ENCODE measurements at regions not wholly inside any gene's neighbourhood (a gene's known extent, or its start where the extent isn't known, plus 50 kb on each side); places are given as distances from the start of the nearest gene placed in this dataset.
A peak's percentile ranks its signal among the peaks of the same experiment; 100 is the strongest.

DNA sequence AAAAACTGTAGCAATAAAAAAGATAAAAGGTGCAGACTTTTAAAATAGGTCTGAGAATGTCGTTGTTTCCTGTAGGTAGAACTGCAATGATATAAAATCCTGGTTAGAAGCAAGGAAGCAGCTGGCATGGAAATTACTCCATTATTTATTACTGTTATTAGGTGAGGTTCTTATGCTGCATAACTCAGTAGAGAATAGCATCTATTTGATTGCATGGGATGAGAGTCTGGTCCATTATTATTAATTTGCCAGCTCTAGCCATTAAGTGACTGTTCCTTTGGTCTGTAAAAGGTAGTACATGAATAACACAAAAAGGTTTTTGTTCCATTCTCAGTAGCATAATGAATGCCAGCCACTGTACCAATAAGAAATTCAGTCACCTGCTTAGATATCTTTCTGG lies 358.6 kb downstream of the RBM43 start:
- no peak for DNase-seq (ENCODE audit: low spot score)

DNA sequence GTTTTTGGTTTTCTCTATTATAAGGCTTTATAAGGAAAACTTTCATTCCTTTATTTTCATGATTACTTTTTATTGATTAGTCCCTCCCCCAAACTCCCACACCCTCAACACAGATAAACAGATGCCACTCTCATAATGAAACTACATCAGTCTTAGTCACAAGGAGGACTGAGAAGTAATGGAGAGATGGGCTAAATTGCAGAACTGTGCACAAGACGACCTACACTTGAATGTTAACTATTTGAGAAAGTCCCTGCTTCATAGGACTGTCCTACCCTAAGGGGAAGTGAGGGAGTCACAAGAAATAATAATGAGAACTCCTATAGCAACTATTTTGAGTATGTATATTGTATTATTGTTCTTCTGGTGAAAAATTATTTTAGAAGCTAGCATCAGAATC lies 360.8 kb downstream of the RBM43 start:
- DNase-seq (ENCODE audit: low spot score) = no peak

DNA sequence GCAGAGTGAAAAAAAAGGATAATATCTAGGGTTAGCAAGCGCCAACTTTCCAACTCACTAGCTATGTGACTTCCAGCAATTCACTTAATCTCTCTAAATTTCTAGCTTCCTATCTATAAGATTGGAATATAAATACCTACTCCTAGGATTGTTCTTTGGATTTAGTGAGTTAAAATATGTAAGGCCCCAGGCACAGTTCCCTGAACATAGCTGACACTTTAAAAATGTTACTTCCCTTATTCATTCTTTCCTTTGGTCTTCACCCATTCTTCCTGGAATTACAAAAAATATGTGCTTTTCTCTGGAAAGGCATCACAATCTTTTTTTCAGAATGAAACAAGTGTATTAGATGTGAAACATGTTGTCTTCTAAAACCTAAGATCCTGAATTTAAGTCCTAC lies 365.7 kb downstream of the RBM43 start:
- no peak for DNase-seq (ENCODE audit: low spot score)

DNA sequence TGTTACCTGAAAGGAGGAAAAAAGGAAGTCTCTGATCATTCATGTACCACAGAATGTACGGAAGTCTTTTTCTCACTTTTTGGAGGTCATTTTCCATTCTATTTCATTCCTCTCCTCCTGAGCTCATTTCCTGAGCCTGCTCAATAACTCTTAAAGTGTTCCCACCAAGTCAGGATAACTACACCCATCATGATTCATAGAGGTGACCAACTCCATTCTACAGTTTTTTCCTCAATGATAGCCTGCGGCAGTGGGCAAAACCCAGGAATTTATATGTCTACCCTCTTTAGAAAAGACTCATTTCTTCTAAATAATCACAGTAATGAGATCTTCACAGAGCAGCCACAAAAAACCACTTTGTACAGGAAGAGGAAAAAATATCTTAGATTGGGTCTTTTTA lies 372.5 kb downstream of the RBM43 start:
- DNase-seq (ENCODE audit: low spot score) = no peak

DNA sequence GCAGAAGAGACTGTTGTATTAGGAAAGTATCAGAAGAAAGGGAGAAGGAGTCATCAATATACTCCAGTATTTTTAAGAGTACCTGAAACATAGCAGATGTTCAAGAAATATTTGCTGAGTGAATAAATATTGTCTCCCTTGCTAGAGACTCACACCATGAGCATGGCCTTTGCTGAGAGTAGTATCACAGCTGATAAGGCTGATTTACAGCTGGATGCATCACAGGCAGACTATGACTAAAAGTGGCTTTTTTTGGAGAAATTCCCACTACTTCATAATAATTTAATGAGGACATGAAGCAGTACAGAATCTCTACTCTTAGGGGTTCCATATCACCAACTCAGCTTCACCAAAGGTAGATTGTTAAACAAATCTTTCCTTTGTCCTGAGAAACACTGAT lies 373.3 kb downstream of the RBM43 start:
- no peak for DNase-seq (ENCODE audit: low spot score)

DNA sequence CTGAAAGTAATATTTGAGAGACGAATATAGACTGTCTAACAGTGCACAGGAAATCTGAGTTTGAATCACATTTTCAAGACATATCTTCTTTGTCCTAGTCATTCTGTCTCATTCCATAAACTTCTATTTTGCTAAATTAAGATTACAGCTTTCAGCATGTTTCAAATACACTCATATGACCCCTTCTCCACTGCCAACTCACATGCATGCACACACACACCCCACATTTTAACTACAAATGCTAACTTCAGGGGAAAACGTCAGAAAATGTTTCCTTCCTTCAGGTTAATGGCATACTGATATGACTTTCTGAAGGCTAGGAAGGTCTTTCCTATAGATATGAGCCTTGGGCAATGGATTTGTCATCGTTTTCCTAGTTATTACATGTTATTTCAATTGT lies 373.7 kb downstream of the RBM43 start:
- no peak for DNase-seq (ENCODE audit: low spot score)

DNA sequence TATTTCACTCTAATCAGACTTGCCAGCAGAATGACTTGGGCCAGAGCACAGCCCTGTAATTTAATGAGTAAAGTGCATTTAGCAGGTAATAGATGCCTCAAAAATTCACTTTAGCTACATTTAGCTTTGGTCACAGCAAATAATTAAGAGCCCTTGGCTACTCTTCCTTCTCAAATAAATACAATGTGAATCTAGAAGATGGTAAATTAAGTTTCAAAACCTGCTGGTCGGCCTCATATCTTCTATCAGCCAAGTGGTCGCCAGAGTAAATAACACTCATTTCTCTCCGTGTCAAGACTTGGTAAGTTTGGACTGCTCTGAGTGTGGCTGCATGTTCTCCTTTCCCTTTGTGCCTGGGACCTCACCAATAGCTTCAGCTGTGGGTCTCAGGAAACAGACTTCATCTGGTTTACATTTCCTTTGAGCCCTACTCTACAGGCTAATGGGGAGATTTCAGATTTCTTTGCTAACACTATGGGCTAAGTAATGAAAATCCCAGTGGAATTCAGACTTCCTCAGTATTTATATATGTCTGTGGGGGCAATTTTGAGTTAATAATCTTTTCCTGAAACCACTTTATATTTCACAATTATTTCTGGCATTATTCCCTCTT lies 375.8 kb downstream of the RBM43 start:
- DNase-seq (ENCODE audit: low spot score) = no peak

DNA sequence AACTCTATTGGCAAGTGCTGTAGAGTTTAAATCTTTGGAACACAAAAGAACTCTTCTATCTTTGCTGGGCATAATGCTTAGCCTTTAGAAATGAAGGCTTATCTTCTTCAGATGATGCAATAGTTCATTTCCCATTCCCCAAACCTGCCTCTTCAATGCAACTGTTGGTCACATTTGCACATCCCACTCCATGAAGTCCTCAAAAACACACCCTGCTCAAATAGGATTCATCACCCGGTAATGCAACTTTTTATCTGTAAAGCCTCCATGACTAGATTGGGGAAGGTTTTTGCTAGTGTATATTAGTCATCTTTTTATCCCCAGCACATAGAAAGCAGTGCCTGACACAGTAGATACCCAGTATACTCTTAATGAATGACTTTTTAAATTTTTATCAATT lies 376.4 kb downstream of the RBM43 start:
- no peak for DNase-seq (ENCODE audit: low spot score)

DNA sequence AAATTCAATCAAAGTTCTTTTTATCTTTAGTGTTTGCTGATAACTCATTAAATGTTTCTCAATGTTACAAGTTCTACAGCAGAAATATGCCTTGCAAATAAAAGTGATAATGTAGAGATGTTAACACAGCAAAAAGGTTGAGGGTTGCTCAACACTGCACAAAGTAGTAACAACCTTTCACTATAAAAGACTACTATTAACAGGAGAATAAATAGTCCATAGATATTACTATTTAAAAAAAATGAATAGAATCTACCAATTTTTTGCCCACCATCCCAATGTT lies 378.1 kb downstream of the RBM43 start:
- no peak for DNase-seq (ENCODE audit: low spot score)

DNA sequence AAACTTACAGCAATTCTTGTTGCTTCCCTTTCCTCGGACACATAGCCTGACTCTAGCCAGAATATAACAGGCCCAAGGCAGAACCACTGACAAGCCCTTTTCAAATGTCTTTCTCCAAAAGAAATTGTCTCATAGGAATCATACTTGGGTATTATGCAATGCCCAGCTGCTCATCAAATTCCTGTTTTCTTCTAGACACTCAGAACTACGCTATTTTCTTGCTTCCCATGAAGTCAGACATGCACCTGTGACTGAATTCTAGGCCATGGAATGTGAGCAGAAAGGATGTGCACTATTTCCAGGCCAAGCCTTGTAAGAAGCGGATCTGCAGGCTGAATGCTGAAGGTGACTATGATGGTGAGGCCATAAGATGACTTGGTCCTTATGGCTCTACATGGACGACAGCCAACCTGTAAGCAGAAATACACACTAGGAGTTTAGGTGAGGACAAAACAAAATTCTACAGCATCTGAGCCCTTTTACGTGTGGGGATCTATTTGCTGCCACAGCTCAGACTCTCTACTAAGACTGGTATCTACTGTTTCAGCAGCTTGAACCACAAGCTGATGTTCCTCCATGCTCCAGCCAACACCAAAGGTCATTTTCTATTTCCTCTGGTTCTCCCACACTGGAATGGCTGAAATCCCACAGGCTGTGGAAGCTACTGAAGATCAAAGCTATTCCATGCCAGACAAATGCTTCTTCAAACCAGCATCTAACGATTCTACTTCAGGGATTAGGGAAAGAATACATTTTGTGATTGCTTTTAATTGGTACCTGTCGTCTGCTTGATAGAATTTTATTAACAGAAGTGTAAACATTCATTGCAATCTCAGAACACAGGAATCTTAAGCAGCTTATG lies 378.7 kb downstream of the RBM43 start:
- DNase-seq (ENCODE audit: low spot score) = no peak

DNA sequence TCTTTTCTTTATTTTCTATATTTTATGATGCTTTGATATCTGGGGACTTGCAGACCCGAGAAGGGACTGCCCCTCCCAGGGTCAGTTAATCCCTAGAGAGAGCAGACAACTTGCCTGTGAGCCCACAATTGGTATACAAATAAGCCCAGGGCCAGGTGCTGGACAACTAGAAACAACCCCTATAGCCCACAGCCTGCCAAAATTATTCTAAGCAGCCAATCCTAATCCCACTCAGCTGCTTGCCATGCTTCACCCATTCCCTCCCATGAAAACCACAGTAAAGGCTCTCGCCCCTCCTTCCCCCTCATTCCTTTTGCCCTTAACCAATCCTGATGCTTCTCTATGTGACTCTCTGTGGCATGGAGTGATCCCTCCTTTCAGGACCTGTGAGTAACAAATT lies 380.7 kb downstream of the RBM43 start:
- DNase-seq (ENCODE audit: low spot score) = no peak

DNA sequence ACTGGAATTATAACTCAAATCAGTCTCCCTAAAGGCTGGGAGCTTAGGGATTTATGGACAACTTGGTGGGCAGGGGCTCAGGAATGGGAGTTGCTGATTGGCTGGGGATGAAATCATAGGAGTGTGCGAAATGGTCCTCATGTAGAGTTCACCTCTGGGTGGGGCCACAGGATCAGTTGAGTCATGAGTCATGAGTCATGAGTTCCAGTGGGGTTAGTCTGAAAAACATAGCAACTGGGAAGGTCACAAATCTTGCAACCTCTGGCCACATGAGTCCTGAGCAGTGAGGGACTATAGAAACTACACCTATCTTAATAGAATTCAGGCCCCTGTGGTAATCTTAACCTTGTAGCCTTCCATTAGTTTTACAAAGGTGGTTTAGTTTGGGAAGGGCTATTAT lies 383.3 kb downstream of the RBM43 start:
- peak; percentile 61 for DNase-seq (ENCODE audit: low spot score)

DNA sequence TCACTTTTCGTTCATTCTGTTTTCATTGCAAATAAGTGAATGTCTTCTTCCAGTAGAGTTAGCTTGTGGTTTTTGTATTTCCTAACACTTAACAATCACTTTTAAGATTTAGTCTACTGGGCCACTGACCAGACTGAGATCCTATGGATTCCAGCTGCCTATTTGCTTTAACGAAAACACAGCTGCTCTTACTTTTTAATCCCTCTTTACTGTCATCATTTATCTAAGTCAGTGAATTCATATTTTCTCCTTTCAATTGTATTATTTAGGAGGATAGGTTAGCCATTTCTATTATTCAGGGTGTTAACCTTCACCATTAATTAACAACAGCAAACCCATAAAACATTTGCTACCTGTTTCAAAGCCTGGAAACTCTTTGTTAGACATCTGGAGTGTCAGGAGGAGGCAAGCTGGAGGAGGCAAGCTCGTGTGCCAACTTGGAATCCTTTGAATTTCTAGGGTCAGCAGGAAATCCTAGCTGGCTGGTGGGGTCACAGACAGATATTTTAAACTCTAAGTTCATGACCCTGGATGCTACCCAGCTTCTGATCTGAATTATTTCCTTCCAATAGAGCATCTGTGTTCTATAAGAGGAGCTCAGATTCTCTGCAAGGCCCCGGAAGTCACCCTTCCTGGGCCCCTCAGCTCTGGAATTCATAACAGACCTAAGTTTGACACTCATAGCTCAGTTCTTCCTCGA lies 385.3 kb downstream of the RBM43 start:
- DNase-seq (ENCODE audit: low spot score) = no peak

DNA sequence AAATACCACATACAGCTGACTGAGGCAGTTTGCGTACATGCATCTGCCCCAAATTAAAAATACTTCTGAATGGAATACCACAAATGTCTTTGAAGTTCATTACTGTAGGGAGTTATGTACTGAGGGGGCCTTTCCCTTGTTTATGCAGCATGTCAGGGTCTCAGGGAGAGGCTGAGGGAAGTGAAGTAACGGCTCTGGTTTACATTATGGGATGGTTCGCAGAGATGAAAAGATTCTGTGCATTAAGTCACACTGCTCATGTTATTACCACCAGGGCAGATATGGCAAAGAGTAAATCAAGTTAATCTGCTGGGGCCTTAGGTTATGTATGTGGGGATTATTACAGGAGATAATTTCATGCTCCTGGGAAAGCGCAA lies 385.9 kb upstream of the RND3 start:
- no peak for DNase-seq (ENCODE audit: low spot score)

DNA sequence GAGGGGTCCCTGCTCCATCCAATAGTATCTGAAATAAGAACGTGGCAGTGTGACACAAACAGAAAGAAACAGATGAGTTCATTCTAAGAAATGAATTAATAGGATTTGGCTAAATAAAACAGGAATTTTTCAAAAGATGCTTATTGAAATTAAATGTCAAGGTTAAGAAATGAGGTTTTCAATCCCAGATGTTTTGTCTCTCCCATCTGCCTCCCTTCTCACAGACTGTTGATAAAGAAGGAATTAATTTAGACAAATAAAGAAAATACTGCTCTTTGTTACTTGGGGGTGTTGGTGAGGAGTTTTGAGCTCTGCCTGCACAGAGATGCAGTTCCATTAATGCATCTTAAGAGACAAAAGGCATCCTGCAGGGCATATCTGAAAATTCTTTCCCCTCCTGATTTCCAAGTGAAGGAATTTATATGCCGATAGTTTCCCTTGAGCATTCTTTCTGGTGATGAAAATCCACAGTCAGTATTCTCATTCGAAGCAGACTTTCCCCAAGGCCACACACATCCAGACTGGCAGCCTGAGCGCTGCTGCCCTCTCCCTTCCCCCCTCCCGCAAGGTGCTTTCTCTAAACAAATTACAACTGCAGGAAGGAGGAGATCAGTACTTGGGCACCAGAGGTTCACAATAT lies 385.4 kb upstream of the RND3 start:
- DNase-seq (ENCODE audit: low spot score) = no peak

DNA sequence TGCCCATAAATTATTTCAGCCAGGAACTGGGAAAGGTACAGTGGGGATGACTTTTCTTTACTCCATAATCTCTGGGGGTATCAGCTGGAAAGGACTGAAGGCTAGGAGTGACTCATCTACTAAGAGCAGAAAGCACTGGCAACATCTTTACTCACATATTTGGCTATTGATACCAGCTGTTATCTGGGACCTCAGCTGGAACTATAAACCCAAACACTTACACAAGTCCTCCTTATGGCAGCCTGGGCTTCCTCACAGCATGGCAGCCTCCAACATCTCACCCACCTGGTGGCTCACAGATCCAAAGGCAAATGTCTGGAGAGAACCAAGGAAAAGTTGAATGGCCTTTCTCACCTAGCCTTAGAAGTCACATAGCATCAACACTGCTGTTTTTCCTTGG lies 379.0 kb upstream of the RND3 start:
- no peak for DNase-seq (ENCODE audit: low spot score)

DNA sequence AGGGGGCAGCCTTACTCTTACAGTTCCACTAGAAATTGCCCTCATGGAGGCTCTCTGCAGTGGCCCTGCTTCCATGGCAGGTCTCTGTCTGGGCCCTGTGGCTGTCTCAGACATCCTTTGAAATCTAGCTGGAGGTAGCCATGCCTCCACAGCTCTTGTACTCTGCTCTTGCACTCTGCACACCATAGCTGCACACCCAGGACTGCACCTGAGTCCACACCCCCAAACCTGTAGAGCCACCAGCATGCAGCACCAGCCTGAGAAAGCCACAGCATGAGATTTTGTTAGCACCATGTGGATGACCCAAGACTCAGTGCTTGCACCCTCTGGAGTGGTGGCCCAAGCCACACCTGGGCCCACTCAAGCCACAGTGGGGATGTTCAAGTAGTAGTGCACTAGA lies 376.2 kb upstream of the RND3 start:
- no peak for DNase-seq (ENCODE audit: low spot score)

DNA sequence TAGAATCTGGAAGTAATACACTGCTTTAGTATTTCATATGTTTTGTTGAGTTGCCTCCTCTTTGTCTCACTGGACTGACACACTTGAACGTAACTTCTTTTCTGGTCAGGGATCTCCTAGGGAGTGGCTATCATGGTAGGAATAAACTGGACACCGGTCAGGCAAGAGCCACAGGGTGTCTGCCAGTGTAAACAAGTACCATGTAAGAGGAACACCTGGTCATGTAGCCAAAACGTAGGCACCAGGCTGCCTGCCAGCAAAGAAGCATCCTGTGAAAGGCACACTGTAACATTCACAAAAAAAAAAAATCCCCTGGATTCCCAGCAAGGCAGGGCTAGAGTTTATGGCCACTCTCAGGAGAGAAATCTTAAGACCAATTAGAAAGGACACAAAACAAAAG lies 372.8 kb upstream of the RND3 start:
- DNase-seq (ENCODE audit: low spot score) = no peak

DNA sequence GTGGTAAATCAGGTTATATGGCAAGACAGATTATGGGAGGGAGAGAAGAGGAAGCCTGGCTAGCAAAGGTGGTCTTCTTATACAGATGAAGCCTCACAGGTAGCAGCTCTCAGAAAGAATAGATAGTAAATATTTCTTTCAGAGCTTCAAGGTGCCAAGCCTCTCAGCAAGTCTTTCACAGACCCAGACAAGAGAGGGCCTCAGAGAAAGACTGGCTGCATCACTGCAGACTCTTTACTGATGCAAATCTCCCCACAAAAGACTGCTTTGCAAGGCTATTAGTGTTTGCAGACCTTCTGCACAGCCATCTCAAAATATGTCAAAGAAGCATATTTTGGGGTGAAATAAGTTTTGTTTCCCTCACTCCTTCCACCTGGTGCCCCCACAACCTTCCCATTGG lies 372.4 kb upstream of the RND3 start:
- no peak for DNase-seq (ENCODE audit: low spot score)

DNA sequence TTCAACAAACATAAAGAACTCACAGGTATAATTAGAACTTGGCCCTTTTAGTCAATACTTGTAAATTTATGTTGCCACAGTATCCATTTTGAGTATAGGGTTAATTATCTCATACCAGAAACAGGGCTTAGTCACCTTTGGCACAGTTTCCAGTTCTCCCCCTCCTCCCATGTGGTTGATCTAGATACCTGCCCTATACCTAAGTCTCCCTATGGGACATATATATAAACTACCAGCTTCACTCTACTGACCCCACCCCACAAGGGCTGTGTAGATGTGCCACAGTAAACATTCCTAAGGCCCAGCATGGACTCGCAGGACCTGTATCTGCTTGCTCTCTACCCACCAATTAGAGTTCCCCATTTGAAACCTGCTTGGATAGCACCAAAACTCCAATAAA lies 371.7 kb upstream of the RND3 start:
- no peak for DNase-seq (ENCODE audit: low spot score)

DNA sequence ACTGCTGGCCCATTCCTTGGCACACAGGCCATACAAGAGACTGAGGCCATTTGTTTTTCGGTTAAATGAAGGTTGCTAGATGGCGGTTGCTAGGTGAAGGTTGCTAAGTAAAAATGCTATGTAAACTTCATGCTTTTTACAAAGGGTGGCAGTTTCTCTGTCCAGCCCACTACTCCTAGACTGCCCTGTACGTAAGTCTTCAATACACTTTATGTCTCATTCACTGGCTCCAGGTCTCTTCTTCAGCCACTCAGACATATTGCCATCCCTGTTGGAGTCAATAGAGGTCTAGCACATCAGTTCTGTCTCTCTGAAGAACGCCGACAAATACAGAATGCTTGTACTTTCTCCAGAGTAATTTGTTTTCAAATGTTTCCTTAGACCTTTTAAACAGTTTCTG lies 370.9 kb upstream of the RND3 start:
- no peak for DNase-seq (ENCODE audit: low spot score)

DNA sequence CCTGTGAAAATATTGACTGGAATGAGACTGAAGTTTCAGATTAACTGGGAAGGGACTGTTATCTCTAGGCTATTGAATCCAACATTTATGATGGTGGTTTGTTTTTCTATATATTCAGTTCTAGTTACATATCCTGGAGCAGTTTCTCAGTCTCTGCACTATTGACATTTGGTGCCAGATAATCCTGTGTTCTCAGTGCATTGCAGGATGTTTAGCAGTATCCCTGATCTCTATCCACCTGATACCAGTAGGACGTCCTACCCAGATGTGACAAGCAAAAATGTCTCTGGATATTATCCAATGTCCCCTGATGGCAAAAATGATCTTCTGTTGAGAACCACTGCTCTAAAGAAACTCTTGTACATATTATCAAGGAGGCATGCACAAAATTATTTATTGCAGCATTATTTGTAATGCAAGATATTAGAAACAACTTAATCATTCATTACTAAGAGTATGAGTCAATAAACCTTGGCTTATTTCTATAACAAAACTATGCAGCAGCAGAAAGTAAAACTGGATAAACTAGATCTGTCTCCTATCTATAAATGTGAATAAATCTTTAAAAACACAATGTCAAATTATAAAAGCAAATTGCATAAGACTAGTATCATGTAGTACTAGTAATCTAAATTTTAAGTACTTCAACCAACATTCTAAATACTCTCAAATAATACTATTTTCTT lies 369.3 kb upstream of the RND3 start:
- DNase-seq (ENCODE audit: low spot score) = no peak

DNA sequence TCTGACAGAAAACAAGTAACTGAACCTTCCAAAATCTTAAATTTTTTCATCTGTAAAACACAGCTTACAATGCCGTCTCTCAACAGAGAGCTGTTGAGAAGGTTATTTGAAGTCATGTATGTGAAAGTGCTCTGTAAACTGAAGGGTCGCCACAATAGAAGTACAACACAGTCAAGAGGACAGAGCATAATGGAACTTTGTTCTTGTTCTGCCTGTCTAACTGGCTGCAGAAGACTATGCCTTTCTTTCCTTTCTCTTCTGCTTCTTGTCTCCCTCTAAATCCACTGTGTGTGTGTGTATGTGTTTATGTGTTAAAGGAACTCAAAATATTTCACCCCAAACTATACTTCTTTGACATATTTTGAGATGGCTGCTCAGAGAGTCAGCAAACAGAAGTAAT lies 365.8 kb upstream of the RND3 start:
- no peak for DNase-seq (ENCODE audit: low spot score)

All from RKO (cell line).